ENCODE measurements at regions not wholly inside any gene's neighbourhood (a gene's known extent, or its start where the extent isn't known, plus 50 kb on each side); places are given as distances from the start of the nearest gene placed in this dataset.

- no peak for TF ChIP-seq EZH2phosphoT487 (IDR thresholded peaks at IDR 0.05; ENCODE audit: borderline replicate concordance)
- no peak for TF ChIP-seq CTCF (conservative IDR thresholded peaks at IDR 0.05; ENCODE audit: low read length)
- Histone ChIP-seq H4K20me1 (ENCODE audit: insufficient read depth, low read length, poor library complexity, severe bottlenecking) (no peaks in the 10 kb centered on the region), H3K27me3 (ENCODE audit: insufficient read depth, low read length, poor library complexity, severe bottlenecking) (no peaks in the 10 kb centered on the region), H3K4me1 (ENCODE audit: insufficient read depth, low read length, poor library complexity, severe bottlenecking) (peaks cover 13% of the 10 kb centered on the region), H2AFZ (ENCODE audit: low read length) (no peak overlapping the region), H3K9me2 (replicated peaks; ENCODE audit: low read depth, low read length) (no peaks in the 10 kb centered on the region), H3K4me2 (ENCODE audit: low read depth, low read length, poor library complexity, severe bottlenecking) (no peak overlapping the region), H3K9ac (ENCODE audit: low read depth, low read length, poor library complexity, severe bottlenecking) (no peak overlapping the region), H3K36me3 (ENCODE audit: insufficient read depth, low read length) (no peaks in the 10 kb centered on the region), H3K79me2 (ENCODE audit: insufficient read depth, low read length) (no peaks in the 10 kb centered on the region), H3F3A (ENCODE audit: low read depth) (no peaks in the 10 kb centered on the region), H3K9me3 (ENCODE audit: insufficient read depth, low read depth, low read length) (no peaks in the 10 kb centered on the region), H3K4me3 (ENCODE audit: low read length, poor library complexity, severe bottlenecking) (no peak overlapping the region)
These were observed 169.1 kb upstream of the CCDC54 start for GRCh38 chr3:107208100-107208499.

DNA sequence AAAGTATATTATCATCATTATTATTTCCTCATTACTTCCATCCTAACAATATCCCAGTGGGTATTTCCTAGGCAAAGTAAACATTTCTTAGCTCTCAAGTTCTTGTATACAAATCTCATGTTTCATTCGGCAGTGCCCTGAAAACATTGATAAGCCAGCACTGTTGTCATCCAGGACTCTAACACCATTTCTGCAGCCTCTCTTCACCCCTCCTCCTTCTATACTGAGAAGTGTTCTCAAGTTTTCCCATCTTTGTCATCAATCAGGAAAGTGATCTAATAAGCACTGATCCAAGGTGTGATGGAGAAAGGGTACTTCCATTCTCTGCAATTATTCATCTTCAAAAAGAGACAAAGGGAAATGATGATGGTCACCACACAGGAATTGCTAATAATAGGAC, 168.4 kb upstream of the CCDC54 start:
- no peak overlapping the region for H3K4me3 ChIP-seq (ENCODE audit: low read length, poor library complexity, severe bottlenecking)
- TF ChIP-seq EZH2phosphoT487 (IDR thresholded peaks at IDR 0.05; ENCODE audit: borderline replicate concordance) (no peak), CTCF (conservative IDR thresholded peaks at IDR 0.05; ENCODE audit: low read length) (no peak)
- no peaks in the 10 kb centered on the region for H4K20me1 ChIP-seq (ENCODE audit: insufficient read depth, low read length, poor library complexity, severe bottlenecking)
- no peak overlapping the region for H2AFZ ChIP-seq (ENCODE audit: low read length)
- H3K27me3 ChIP-seq (ENCODE audit: insufficient read depth, low read length, poor library complexity, severe bottlenecking) = no peaks in the 10 kb centered on the region
- H3F3A ChIP-seq (ENCODE audit: low read depth) = no peaks in the 10 kb centered on the region
- H3K36me3 ChIP-seq (ENCODE audit: insufficient read depth, low read length) = no peaks in the 10 kb centered on the region
- H3K79me2 ChIP-seq (ENCODE audit: insufficient read depth, low read length) = no peaks in the 10 kb centered on the region
- no peak overlapping the region for H3K9ac ChIP-seq (ENCODE audit: low read depth, low read length, poor library complexity, severe bottlenecking)
- H3K4me1 ChIP-seq (ENCODE audit: insufficient read depth, low read length, poor library complexity, severe bottlenecking) = peaks cover 13% of the 10 kb centered on the region
- H3K9me3 ChIP-seq (ENCODE audit: insufficient read depth, low read depth, low read length) = no peaks in the 10 kb centered on the region
- no peak overlapping the region for H3K4me2 ChIP-seq (ENCODE audit: low read depth, low read length, poor library complexity, severe bottlenecking)
- H3K9me2 ChIP-seq (replicated peaks; ENCODE audit: low read depth, low read length) = no peaks in the 10 kb centered on the region

GRCh38 chr3:107209302-107209990, 167.8 kb upstream of the CCDC54 start:
- Histone ChIP-seq H3K4me2 (ENCODE audit: low read depth, low read length, poor library complexity, severe bottlenecking) (no peak overlapping the region), H3K27me3 (ENCODE audit: insufficient read depth, low read length, poor library complexity, severe bottlenecking) (no peaks in the 10 kb centered on the region), H3K9me2 (replicated peaks; ENCODE audit: low read depth, low read length) (no peaks in the 10 kb centered on the region), H3F3A (ENCODE audit: low read depth) (no peaks in the 10 kb centered on the region), H3K36me3 (ENCODE audit: insufficient read depth, low read length) (no peaks in the 10 kb centered on the region), H2AFZ (ENCODE audit: low read length) (no peak overlapping the region), H3K9ac (ENCODE audit: low read depth, low read length, poor library complexity, severe bottlenecking) (no peak overlapping the region), H4K20me1 (ENCODE audit: insufficient read depth, low read length, poor library complexity, severe bottlenecking) (no peaks in the 10 kb centered on the region), H3K4me3 (ENCODE audit: low read length, poor library complexity, severe bottlenecking) (no peak overlapping the region), H3K4me1 (ENCODE audit: insufficient read depth, low read length, poor library complexity, severe bottlenecking) (peaks cover 13% of the 10 kb centered on the region), H3K9me3 (ENCODE audit: insufficient read depth, low read depth, low read length) (no peaks in the 10 kb centered on the region), H3K79me2 (ENCODE audit: insufficient read depth, low read length) (no peaks in the 10 kb centered on the region)
- TF ChIP-seq CTCF (conservative IDR thresholded peaks at IDR 0.05; ENCODE audit: low read length) (no peak), EZH2phosphoT487 (IDR thresholded peaks at IDR 0.05; ENCODE audit: borderline replicate concordance) (no peak)
